H9 (cell line): ENCODE measurements at regions not wholly inside any gene's neighbourhood (a gene's known extent, or its start where the extent isn't known, plus 50 kb on each side); places are given as distances from the start of the nearest gene placed in this dataset.

ENCODE experiments used
- DNase-seq: peaks from one replicate; pipeline ENCODE4 v3.0.0-alpha.2; 2017
- H2AFZ ChIP-seq: one replicate; pipeline ENCODE4 v1.6.1; 2013; ENCODE audit warnings: mild to moderate bottlenecking, low read length, control low read depth, moderate library complexity
- H2AK5ac ChIP-seq: 2 replicates; pipeline ENCODE4 v1.6.1; 2013; ENCODE audit warnings: low read length, control low read depth, mixed read lengths; ENCODE audit not compliant: insufficient read length
- H2BK120ac ChIP-seq: one replicate; pipeline ENCODE4 v1.6.1; 2013; ENCODE audit warnings: low read depth, mild to moderate bottlenecking, low read length, control low read depth, inconsistent platforms; ENCODE audit not compliant: poor library complexity, severe bottlenecking
- H2BK12ac ChIP-seq: 2 replicates; pipeline ENCODE4 v1.6.1; 2013; ENCODE audit warnings: low read length, control low read depth, mixed read lengths, low read depth; ENCODE audit not compliant: insufficient read length
- H2BK15ac ChIP-seq: 2 replicates; pipeline ENCODE4 v1.6.1; 2013; ENCODE audit warnings: low read depth, low read length, control low read depth
- H2BK20ac ChIP-seq: one replicate; pipeline ENCODE4 v1.6.1; 2013; ENCODE audit warnings: low read depth, mild to moderate bottlenecking, low read length, control low read depth, inconsistent platforms; ENCODE audit not compliant: poor library complexity, severe bottlenecking
- H2BK5ac ChIP-seq: 2 replicates; pipeline ENCODE4 v1.6.1; 2013; ENCODE audit warnings: low read length, control low read depth, mixed read lengths; ENCODE audit not compliant: insufficient read length
- H3K14ac ChIP-seq: 2 replicates; pipeline ENCODE4 v1.6.1; 2013; ENCODE audit warnings: low read length, control low read depth; ENCODE audit not compliant: insufficient read depth
- H3K18ac ChIP-seq: 2 replicates; pipeline ENCODE4 v1.6.1; 2013; ENCODE audit warnings: low read depth, mild to moderate bottlenecking, mixed read lengths, low read length, control low read depth; ENCODE audit not compliant: insufficient read length
- H3K23ac ChIP-seq: 2 replicates; pipeline ENCODE4 v1.6.1; 2013; ENCODE audit warnings: low read length, control low read depth, mixed read lengths, low read depth; ENCODE audit not compliant: insufficient read length
- H3K23me2 ChIP-seq: 2 replicates; pipeline ENCODE4 v1.6.1; 2013; ENCODE audit warnings: low read depth, mild to moderate bottlenecking, mixed read lengths, low read length, control low read depth; ENCODE audit not compliant: insufficient read length, poor library complexity, severe bottlenecking
- H3K27ac ChIP-seq: 2 replicates; pipeline ENCODE4 v1.5.1; 2013; ENCODE audit warnings: low read length, control low read depth, mixed read lengths, low read depth; ENCODE audit not compliant: insufficient read length
- H3K27me3 ChIP-seq: 2 replicates; pipeline ENCODE4 v1.6.1; 2013; ENCODE audit warnings: low read length, control low read depth, inconsistent platforms; ENCODE audit not compliant: insufficient read depth
- H3K4ac ChIP-seq: 2 replicates; pipeline ENCODE4 v1.6.1; 2013; ENCODE audit warnings: low read depth, mild to moderate bottlenecking, control low read depth, inconsistent platforms, low read length, moderate library complexity
- H3K4me1 ChIP-seq: 2 replicates; pipeline ENCODE4 v1.6.1; 2013; ENCODE audit warnings: low read length, control low read depth, inconsistent platforms; ENCODE audit not compliant: insufficient read depth
- H3K4me2 ChIP-seq: 2 replicates; pipeline ENCODE4 v1.6.1; 2013; ENCODE audit warnings: low read length, control low read depth, mixed read lengths; ENCODE audit not compliant: insufficient read length, insufficient read depth
- H3K56ac ChIP-seq: 2 replicates; pipeline ENCODE4 v1.6.1; 2013; ENCODE audit warnings: low read depth, mild to moderate bottlenecking, mixed read lengths, low read length, control low read depth; ENCODE audit not compliant: insufficient read length
- H3K79me1 ChIP-seq: 2 replicates; pipeline ENCODE4 v1.6.1; 2013; ENCODE audit warnings: low read depth, mild to moderate bottlenecking, moderate library complexity, low read length, control low read depth, inconsistent platforms; ENCODE audit not compliant: insufficient read depth, poor library complexity, severe bottlenecking
- H3K79me2 ChIP-seq: 2 replicates; pipeline ENCODE4 v1.6.1; 2013; ENCODE audit warnings: low read length, control low read depth, inconsistent platforms; ENCODE audit not compliant: insufficient read depth
- H3K9ac ChIP-seq: 2 replicates; pipeline ENCODE4 v1.6.1; 2013; ENCODE audit warnings: low read length, control low read depth, mixed read lengths; ENCODE audit not compliant: insufficient read length; ENCODE audit errors: extremely low read depth
- H3K9me3 ChIP-seq: one replicate; pipeline ENCODE4 v1.6.1; 2013; ENCODE audit warnings: low read depth, low read length, inconsistent platforms; ENCODE audit not compliant: control insufficient read depth
- H3T11ph ChIP-seq: one replicate; pipeline ENCODE4 v1.6.1; 2013; ENCODE audit warnings: mild to moderate bottlenecking, low read length, control low read depth, inconsistent platforms
- H4K20me1 ChIP-seq: one replicate; pipeline ENCODE4 v1.6.1; 2013; ENCODE audit not compliant: control insufficient read depth, insufficient read length, insufficient read depth
- H4K5ac ChIP-seq: 2 replicates; pipeline ENCODE4 v1.6.1; 2013; ENCODE audit warnings: low read depth, mild to moderate bottlenecking, mixed read lengths, low read length, control low read depth; ENCODE audit not compliant: insufficient read length
- H4K8ac ChIP-seq: replicated peaks from 2 replicates; pipeline ENCODE4 v1.6.1; 2013; ENCODE audit warnings: low read length, control low read depth, mixed read lengths, low read depth; ENCODE audit not compliant: insufficient read length
- H4K91ac ChIP-seq: 2 replicates; pipeline ENCODE4 v1.6.1; 2013; ENCODE audit warnings: low read depth, mild to moderate bottlenecking, moderate library complexity, mixed read lengths, low read length, control low read depth; ENCODE audit not compliant: insufficient read length
- H3K27ac Mint-ChIP-seq, 3 experiments: 2 replicates in 2 of 3; 3 replicates in 1 of 3; pipeline ENCODE4 v1.8.0; 2020 to 2021; ENCODE audit warnings: mixed read lengths in 3 of 3, mild to moderate bottlenecking in 1 of 3, moderate library complexity in 1 of 3
- H3K27me3 Mint-ChIP-seq: 2 replicates; pipeline ENCODE4 v1.8.0; 2021; ENCODE audit warnings: low read depth, mild to moderate bottlenecking, moderate library complexity, mixed read lengths
- H3K36me3 Mint-ChIP-seq, 3 experiments: 2 replicates in 2 of 3; 3 replicates in 1 of 3; pipeline ENCODE4 v1.8.0; 2020 to 2021; ENCODE audit warnings: low read depth in 3 of 3, mixed read lengths in 3 of 3; ENCODE audit not compliant: insufficient read depth in 1 of 3
- H3K4me1 Mint-ChIP-seq, 2 experiments: 2 replicates each; pipeline ENCODE4 v1.8.0; 2020; ENCODE audit warnings: mixed read lengths in 2 of 2
- H3K4me3 Mint-ChIP-seq, 2 experiments: 2 replicates in 1 of 2; 3 replicates in 1 of 2; pipeline ENCODE4 v1.8.0; 2020 to 2021; ENCODE audit warnings: mild to moderate bottlenecking in 2 of 2, mixed read lengths in 2 of 2, moderate library complexity in 1 of 2
- H3K9me3 Mint-ChIP-seq, 2 experiments: 2 replicates in 1 of 2; 3 replicates in 1 of 2; pipeline ENCODE4 v1.8.0; 2020; ENCODE audit warnings: mild to moderate bottlenecking in 2 of 2, mixed read lengths in 2 of 2, moderate library complexity in 1 of 2
- CTCF ChIP-seq: fragments of 200-600 bp; sonication (generic); conservative IDR thresholded peaks from 3 replicates; pipeline ENCODE4 v1.8.0; 2021; ENCODE audit warnings: antibody characterized with exemption, mild to moderate bottlenecking

GRCh38 chr9:12875191-12875590 lies 100.4 kb downstream of the LURAP1L start:
- H2BK5ac ChIP-seq: no peak overlapping the region
- no peak overlapping the region for H3K18ac ChIP-seq
- Mint-ChIP-seq H3K36me3 (no peaks in the 10 kb centered on the region), H3K4me3 (no peak overlapping the region), H3K27ac (no peak overlapping the region), H3K9me3 (no peaks in the 10 kb centered on the region), H3K4me1 (peaks cover 2 to 3% of the 10 kb centered on the region in 2 experiments; a peak in 1 of 4 replicates), H3K27me3 (no peaks in the 10 kb centered on the region)
- no peaks in the 10 kb centered on the region for H4K20me1 ChIP-seq
- no peak overlapping the region for H3K9ac ChIP-seq
- H4K91ac ChIP-seq: no peak overlapping the region
- TF ChIP-seq CTCF: no peak
- no peak overlapping the region for H4K8ac ChIP-seq
- DNase-seq: no peak
- no peaks in the 10 kb centered on the region for H3K9me3 ChIP-seq
- H3K23me2 ChIP-seq: no peaks in the 10 kb centered on the region
- H3K4me1 ChIP-seq: no peaks in the 10 kb centered on the region
- no peak overlapping the region for H3K4ac ChIP-seq
- no peak overlapping the region for H3K4me2 ChIP-seq
- no peak overlapping the region for H2AK5ac ChIP-seq
- no peak overlapping the region for H2BK20ac ChIP-seq
- no peak overlapping the region for H2BK12ac ChIP-seq
- H3K79me1 ChIP-seq: no peaks in the 10 kb centered on the region
- H3K56ac ChIP-seq: no peak overlapping the region
- no peak overlapping the region for H2BK120ac ChIP-seq
- H2AFZ ChIP-seq: no peak overlapping the region
- no peak overlapping the region for H4K5ac ChIP-seq
- no peak overlapping the region for H3K23ac ChIP-seq
- H3K27ac ChIP-seq: no peak overlapping the region
- no peak overlapping the region for H3T11ph ChIP-seq
- no peaks in the 10 kb centered on the region for H3K27me3 ChIP-seq
- H2BK15ac ChIP-seq: no peak overlapping the region
- H3K14ac ChIP-seq: no peak overlapping the region
- H3K79me2 ChIP-seq: no peaks in the 10 kb centered on the region
